Activated CD8-positive, alpha-beta memory T cell treated with anti-CD3 and anti-CD28 coated beads for 36 hours (primary cell): ENCODE measurements at regions not wholly inside any gene's neighbourhood (a gene's known extent, or its start where the extent isn't known, plus 50 kb on each side); places are given as distances from the start of the nearest gene placed in this dataset.
"Not testable (repeated sequence)": the region's sequence is repeated elsewhere in the genome, so short reads cannot be mapped to it uniquely, and the experiment has no call there.

Source experiments
- CTCF ChIA-PET: fragments of 350-600 bp; sonication (Branson Sonifier 250); formaldehyde crosslinking; loops from one replicate; lab custom pipeline; 2021; ENCODE audit warnings: antibody characterized with exemption; lab: Charles Lee
- POLR2A ChIA-PET: fragments of 350-600 bp; sonication (Branson Sonifier 250); formaldehyde crosslinking; loops from one replicate; lab custom pipeline; 2021; ENCODE audit warnings: antibody characterized with exemption; lab: Charles Lee

DNA sequence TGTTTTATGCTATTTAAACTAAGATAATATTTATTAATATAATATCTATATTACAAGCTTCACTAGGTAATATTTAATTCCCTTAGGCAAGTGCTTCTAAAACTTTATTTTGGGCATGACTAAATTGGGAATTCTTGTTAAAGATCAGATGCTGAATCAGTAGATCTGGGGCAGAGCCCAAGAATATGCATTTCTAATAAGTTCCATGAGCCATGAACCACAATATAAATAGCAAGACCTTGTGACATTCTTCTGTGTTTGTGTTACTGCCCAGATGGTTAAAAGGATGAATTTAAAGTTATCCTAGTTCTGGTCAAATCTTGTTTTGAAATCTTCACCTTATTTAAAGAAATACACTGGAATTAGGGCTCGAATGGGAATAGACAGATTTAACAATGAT, 258.4 kb upstream of the CACNA2D1 start:
- CTCF ChIA-PET: no interaction called here
- POLR2A ChIA-PET: no interaction called here

DNA sequence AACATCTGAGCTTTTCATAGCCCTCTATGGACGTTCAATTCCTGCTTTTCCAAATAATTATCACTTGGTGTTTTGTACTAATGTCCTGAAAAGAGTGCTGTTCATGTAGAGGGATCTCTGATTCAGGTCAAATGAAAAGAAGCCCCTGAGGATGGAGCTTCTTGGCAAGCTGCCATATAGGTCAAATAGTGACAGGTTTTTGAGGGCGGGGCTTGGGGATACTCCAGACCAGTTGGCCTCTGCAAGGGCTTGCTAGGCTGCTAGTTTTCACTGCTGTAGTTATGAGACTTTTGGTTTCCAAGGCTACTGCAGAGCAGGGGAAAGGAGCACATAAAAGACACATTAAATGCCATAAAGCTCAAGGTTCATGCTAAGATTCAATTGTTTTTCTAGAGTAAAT, 257.2 kb upstream of the CACNA2D1 start:
- ChIA-PET POLR2A (no interaction called here), CTCF (no interaction called here)

DNA sequence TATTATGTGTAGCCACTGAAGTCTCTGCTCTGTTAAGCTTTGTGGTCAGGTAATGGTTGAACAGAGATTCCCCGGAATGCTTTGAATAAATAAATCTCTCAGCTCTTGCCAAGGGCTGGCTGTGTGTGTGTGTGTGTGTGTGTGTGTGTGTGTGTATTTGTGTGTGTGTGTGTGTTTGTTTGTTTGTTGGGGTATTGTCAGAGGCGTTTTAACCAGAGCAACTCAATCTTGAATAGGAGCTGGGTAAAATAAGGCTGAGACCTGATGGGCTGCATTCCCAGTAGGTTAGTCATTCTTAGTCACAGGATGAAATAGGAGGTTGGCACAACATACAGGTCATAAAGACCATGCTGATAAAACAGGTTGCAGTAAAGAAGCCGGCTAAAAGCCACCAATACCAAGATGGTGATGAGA, 256.2 kb upstream of the CACNA2D1 start:
- CTCF ChIA-PET: no interaction called here
- POLR2A ChIA-PET: no interaction called here

DNA sequence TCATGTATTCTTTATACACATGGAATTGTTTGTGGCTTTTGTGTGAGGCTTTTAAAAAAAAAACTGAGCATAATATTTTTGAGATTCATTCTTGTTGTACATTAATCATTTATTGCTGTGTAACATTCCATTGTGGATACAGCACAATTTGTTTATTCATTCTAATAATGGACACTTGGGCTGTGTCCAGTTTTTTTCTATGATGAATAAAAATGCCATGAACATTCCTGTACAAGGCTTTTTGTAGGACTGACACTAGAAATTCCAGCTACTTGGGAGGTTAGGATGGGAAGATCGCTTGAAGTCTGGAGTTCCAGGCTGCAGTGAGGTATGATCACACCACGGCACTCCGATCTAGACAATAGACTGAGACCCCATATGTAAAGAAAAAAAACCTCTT, 254.3 kb upstream of the CACNA2D1 start:
- POLR2A ChIA-PET: no interaction called here

DNA sequence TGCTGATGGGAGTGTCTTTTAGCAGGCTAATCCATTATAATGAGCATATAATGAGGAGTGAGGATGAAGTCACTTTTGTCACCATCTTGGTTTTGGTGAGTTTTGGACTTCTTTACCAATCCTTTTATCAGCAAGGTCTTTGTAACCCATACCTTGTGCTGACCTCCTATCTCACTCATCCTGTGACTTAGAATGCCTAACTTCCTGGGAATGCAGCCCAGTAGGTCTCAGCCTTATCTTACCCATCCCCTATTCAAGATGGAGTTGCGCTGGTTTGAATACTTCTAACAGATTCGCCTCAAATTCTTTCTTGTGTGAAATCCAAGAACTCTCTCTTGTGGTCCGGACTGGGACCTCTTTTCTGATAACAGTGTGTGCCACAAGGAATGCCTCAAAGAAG, 253.1 kb upstream of the CACNA2D1 start:
- ChIA-PET CTCF (no interaction called here), POLR2A (no interaction called here)

More for the DNA sequence above, 254.3 kb upstream of the CACNA2D1 start:
- CTCF ChIA-PET: no interaction called here

DNA sequence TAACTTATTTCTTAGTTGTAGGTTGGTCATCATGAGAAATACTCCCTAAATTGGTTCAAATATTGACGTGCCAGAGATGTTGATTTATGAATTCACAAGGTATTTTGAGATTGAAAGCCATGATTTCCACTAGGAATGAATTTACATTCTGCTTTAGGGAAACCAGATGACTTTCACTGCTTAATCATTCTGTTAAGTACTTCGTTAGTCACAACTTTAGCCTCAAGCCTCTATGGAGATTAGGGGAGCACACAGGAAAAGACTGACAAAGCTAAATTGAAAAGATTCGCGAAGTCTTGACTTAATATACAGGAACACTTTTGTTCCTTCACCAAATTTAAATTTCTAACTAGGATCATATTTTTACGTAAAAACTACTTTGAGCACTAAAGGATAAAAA, 250.4 kb upstream of the CACNA2D1 start:
- POLR2A ChIA-PET: no interaction called here
- CTCF ChIA-PET: no interaction called here

DNA sequence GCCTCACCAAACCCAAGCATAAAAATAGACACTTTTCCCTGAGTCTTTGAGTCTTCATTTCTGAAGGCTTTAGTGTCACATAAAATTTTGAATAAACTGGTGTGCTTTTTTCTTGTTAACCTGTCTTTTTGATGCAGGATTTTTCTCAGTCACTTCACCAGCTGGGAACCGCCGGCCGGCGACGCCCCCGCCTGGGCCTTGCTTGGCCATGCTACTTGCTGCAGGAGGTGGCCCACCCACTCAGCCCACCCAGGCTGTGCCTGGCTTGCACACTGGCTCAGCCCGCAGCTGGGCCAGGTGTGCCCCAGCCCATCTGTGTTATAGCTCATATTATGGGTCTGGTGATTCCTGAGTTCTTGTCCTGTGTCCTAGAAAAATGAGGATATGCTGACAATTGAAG, 247.4 kb upstream of the CACNA2D1 start:
- POLR2A ChIA-PET: no interaction called here
- CTCF ChIA-PET: no interaction called here

DNA sequence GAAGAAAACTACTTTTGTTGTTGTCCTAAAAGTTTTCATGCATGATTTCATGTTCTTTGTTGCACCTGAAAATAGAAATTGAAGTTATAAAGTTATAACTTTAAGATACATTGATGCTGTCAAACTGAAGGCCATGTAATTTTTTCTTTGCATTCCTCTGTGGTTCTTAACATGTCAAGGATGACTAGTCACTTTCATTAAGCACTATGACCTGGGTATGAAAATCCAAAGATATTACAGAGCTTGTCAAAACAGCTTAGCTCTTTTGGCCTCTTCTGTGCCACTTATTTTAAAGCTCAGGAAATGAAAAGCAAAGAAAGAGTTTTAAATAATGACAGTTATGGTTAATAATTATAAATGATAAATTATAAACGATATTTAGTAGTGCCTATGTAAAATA, 241.6 kb upstream of the CACNA2D1 start:
- CTCF ChIA-PET: no interaction called here
- POLR2A ChIA-PET: no interaction called here

DNA sequence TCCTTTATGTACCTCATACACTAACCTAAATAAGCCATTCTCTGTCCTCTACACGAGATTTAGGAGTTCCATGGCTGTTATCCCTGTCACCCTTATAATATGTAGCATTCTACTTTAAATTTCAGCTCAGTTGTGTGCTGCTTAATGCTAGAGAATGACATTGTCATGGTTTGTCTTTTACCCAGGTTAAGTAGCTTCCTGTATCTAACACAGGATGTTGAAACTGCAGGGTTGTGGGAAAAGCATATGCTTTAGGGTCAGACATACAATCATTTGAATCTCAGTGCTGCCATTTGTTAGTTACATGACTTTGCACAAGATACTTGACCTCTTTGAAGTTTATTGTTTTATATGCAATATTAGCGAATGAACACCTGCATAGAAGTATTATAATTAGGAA, 235.1 kb upstream of the CACNA2D1 start:
- POLR2A ChIA-PET: no interaction called here
- CTCF ChIA-PET: no interaction called here

DNA sequence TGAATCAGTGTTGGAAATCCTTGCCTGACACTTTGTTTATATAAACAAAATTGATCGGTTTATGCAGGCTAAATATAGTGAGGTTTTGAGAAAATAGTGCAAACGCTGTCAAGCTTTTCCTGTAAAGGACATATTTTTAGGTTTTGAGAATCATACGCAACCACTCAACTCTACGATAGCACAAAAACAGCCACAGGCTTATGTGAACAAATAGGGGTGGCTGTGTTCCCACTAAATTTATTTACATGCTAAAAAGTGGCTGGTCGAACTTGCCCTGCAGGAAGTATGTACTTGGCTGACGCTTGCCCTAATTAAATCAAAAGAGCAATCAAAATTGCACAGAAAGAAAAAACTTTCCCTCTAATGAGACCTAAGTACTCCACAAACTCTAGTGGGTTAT, 234.7 kb upstream of the CACNA2D1 start:
- POLR2A ChIA-PET: no interaction called here
- CTCF ChIA-PET: no interaction called here

DNA sequence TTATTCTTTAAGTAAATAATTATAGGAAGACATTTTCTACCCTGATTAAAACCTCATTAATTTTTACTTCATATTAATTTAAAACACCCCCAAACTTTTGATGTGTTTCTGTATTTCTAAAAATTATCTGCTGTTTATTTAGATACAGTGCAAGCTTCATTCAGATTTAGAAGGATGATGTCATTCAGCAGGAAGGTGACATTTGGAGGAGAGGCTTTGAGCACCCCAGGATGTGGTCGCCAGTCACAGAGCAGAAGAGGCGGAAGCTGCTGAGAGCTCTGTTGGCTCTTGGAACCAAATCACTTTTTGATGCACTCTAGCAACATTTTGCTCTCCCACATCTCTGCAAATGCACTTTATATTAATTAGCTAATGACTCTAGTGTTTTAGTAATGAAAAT, 233.9 kb upstream of the CACNA2D1 start:
- ChIA-PET POLR2A (no interaction called here), CTCF (no interaction called here)

DNA sequence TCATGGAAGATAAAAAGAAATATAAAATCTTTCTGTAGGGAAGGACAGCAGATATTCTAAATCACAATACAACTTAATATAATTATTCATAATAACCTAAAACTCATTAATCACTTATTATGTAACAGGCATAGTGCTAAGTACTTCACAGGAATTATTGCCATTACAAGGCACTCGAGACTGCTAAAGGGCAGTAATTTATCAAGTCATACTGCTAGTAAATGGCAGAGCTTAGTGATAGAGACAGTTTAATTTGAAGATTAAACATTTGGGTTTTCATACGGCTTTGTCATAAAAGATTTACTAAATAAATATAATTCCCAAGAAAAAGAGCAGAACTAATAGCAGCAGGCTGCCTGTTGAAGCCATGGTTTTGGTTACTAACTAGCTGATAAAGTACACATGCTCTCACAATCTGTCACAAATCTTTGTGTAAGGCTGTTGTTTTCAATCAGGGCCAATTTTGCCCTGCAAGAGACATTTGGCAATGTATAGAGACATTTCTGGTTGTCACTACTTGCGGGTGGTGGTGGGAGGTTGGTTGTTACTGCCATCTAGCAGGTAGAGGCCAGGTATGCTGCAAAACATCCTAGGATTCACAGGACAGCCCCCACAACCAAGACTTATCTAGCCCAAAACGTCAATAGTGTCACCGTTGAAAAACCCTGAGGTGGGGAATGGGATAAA, 233.3 kb upstream of the CACNA2D1 start:
- POLR2A ChIA-PET: no interaction called here
- CTCF ChIA-PET: no interaction called here

DNA sequence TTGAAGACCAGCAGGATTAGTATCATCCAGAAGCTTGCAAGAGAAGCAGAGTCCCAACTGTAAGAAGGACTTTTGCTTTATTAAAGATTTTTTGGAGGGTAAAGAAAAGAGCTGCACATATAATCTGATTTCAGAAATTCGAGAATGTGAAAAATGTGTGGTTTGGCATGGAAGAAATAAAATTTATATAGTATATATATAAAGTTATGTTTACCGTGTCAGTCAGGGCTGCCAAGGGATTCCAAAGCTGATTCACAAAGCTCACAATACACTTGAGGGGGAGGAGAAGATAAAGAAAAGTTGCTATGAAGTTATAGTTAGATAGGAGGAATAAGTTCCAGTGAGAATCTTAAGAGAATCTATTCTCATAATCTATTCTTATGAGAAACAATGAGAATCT, 231.8 kb upstream of the CACNA2D1 start:
- ChIA-PET POLR2A (no interaction called here), CTCF (no interaction called here)

DNA sequence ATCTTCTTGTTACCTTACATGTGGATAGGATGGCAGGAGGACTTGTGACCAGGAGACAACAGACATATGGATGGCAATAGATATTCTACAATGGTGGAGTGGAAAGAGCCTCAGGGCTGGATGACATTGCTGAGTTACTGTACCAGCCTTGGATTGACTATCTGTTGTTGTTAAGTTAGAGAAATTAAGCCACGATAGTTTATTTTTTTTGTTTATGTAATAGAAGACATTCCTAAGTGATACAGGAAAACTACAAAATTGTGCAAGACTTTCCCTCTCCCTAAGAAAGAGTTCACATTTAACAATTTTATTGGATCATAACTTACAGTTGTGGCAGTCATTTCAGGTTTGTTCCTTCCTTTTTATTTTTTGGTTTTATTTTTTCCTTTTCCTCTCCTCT, 230.7 kb upstream of the CACNA2D1 start:
- CTCF ChIA-PET: no interaction called here
- POLR2A ChIA-PET: no interaction called here

DNA sequence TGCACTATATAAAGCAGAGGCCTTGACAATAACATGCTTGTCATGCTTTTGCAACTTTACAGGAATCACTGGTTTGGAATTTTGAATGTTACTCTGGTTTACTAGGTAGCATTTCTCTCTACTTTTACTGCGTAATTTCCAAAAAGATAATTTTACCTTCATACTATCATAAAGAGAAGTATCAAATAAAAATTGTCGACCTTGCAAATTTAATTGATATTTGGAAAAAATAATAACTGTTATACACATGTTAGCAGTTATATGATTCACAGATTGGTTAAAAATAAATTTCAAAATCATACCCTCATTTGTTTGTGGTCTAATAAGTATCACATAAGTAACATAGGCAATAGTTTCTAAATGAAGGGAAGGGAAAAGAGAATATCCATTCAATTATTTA, 228.5 kb upstream of the CACNA2D1 start:
- CTCF ChIA-PET: no interaction called here
- POLR2A ChIA-PET: no interaction called here

DNA sequence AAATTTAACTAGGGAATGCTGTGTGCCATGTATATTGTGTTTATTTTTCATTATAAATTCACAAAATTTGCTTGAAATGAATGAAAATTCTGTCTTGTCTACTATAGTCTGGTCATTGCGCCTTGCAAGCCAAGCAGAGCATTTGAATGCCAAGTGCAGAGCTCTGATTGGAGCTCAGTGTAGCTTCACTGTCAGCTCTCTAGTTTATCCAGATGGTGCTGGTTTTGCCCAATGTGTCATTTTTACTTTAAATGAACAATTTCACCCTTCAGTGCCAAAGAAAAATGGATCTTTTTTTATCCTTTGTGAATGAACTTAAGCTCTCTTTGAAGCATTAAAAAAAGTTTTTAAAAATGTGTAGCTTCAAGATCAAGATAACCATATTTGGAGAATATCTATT, 225.6 kb upstream of the CACNA2D1 start:
- CTCF ChIA-PET: no interaction called here
- POLR2A ChIA-PET: no interaction called here

DNA sequence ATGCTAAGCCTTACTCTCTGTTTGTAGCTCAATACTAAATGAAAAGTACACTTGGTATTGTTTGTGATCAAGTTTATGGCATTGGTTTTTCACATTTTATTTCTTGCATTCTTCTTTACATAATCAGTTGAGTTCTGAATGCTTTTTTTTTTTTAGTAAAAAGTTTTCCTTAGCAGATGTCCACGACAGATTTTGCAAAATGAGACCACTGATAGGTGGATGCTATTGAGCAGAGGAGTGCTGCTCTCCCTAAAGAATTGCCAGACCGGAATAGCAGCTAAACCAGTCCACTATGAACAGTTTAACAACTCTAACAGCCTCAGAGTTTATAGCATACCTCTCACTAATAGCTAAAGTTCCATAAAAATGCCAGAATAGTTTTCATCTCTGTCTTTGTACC, 225.1 kb upstream of the CACNA2D1 start:
- ChIA-PET POLR2A (no interaction called here), CTCF (no interaction called here)

DNA sequence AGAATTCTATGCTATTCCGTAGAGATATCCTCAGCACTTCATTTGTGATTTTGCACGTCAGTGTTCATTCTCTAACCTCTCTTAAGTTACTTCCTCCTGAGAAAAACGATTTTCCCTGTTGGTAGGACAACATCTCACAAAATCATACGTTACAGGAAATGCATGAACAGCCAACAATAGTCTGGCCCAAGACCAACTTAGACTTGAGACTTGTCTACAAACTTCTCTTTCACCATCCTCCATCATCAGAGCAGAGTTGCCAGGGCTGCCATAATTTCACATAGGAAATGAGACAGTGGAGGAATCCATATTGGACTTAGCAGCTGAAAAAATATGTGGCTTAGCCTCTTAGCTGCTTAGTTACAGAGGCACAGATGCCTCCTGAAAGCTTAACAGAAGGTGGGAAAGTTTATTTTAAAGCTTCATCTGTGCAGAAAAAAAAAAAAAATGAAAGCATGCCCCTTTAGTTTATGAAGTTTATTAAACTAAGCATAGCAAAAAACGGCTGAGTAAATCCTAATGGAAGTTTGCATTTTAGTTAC, 222.5 kb upstream of the CACNA2D1 start:
- CTCF ChIA-PET: no interaction called here
- POLR2A ChIA-PET: no interaction called here

DNA sequence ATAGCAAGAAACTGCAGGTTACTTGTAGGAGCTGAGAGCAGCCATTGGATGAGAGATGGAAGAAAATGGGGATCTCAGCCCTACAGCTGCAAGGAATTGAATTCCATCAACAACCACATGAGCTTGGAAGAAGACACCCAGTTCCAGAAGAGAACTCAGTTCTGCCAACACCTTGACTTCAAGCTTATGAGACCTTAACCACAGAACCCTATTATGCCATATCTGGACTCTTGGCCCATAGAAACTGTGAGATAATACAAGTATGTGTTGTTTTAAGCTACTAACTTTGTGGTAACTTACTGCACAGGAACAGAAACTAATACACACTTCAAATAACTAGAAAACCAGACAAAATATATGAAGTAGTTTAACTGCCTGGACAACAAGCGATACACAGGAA, 212.4 kb upstream of the CACNA2D1 start:
- POLR2A ChIA-PET: no interaction called here
- CTCF ChIA-PET: no interaction called here

DNA sequence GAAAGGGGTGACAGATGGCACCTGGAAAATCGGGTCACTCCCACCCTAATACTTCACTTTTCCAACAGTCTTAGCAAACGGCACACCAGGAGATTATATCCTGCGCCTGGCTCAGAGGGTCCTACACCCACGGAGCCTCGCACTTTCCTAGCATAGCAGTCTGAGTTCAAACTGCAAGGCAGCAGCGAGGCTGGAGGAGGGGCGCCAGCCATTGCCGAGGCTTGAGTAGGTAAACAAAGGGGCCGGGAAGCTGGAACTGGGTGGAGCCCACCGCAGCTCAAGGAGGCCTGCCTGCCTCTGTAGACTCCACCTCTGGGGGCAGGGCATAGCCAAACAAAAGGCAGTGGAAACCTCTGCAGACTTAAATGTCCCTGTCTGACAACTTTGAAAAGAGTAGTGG, 206.5 kb upstream of the CACNA2D1 start:
- CTCF ChIA-PET, POLR2A ChIA-PET: not testable (repeated sequence)

DNA sequence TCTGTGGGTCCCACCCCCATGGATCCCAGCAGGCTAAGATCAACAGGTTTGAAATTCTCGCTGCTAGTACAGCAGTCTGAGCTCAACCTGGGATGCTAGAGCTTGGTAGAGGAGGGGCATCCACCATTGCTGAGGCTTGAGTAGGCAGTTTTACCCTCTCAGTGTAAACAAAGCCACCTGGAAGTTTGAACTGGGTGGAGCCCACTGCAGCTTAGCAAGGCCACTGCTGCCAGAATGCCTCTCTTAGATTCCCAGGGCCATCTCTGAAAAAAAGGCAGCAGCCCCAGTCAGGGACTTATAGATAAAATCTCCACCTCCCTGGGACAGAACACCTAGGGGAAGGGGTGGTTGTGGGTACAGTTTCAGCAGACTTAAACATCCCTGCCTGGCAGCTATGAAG, 190.0 kb upstream of the CACNA2D1 start:
- CTCF ChIA-PET: no interaction called here
- POLR2A ChIA-PET: no interaction called here

DNA sequence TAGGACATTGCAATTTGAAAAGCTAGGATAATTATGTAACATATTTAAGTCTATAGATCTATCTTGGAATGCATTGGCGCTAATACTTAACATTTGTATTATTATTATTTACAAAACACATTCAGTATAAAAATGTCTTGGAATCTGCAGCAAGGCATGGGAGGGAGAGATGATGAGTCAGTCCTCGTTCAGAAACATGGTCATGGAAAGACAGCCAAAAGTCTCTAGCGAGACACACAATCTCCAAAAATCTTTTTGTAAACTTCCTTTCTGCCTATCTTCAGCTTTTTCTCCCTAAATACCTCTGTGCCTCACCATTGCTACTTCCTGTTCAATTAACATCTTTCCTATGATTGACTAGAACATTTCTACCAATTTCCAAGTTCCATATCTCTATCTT, 188.4 kb upstream of the CACNA2D1 start:
- ChIA-PET CTCF (no interaction called here), POLR2A (no interaction called here)
